Adrenal gland (tissue), 5 donors: ENCODE measurements at regions not wholly inside any gene's neighbourhood (a gene's known extent, or its start where the extent isn't known, plus 50 kb on each side); places are given as distances from the start of the nearest gene placed in this dataset.

Experiments used
- CTCF ChIP-seq, 6 experiments: fragments of 450-650 bp in 4 of 6; fragments of 200-600 bp in 2 of 6; sonication (generic) in 1 of 6; IDR thresholded peaks; 1 replicate in 5 of 6; 2 replicates in 1 of 6; pipeline versions ENCODE4 v1.5.1 to v1.8.0; 2016 to 2021; ENCODE audit warnings: antibody characterized with exemption in 6 of 6, mild to moderate bottlenecking in 2 of 6, moderate library complexity in 1 of 6
- POLR2A ChIP-seq, 2 donors: fragments of 450-650 bp; IDR thresholded peaks; one replicate each; pipeline ENCODE4 v1.6.1; 2017; ENCODE audit warnings: antibody characterized with exemption in 2 of 2, mild to moderate bottlenecking in 2 of 2, moderate library complexity in 1 of 2
- donor health status: DM: no; HTN: no; CAD: no.

DNA sequence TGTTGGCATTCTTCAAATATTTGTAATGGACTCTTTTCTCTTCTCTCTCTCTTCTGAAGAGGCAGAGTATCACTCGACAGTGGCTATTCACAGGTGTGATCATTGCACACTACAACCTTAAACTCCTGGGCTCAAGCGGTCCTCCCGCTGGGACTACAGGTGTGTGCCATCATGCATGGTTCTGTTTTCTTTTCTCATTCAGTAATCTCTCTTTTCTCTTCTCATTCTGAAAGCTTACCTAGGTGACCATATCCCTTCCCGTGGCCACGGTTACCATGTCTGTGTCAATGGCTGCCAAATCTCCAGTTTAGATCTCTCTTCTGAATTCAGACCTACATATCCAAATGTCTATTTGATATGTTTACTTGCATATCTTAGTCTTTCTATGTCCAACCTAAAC is 96.3 kb downstream of the SOX2 start:
- TF ChIP-seq CTCF (IDR thresholded peaks at IDR 0.05): no peak
- TF ChIP-seq POLR2A (IDR thresholded peaks at IDR 0.05): no peak
